ENCODE measurements at regions not wholly inside any gene's neighbourhood (a gene's known extent, or its start where the extent isn't known, plus 50 kb on each side); places are given as distances from the start of the nearest gene placed in this dataset.
"Not testable (repeated sequence)": the region's sequence is repeated elsewhere in the genome, so short reads cannot be mapped to it uniquely, and the experiment has no call there.

DNA sequence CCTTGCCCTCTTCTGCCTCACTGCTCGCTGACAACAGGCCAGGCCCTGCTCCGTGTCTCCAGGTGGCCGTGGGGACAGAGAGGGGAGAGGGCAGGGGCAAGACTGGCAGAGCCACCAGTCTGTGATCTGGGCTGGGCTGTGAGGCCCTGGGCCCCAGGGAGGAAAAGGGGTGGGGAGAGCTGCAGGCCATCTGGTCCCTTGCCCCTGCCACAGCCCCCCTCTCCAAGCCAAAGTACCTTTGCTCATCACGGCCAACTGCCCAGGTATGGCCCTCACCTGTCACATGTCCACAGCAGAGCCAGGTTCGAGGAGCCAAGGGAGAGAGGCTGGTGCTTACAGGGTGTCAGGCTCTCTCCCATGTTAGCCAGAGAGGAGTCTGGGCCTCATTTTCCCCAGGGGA lies 91.4 kb upstream of the LHX1 start:
- no peak for DNase-seq (ENCODE audit: low read depth)

DNA sequence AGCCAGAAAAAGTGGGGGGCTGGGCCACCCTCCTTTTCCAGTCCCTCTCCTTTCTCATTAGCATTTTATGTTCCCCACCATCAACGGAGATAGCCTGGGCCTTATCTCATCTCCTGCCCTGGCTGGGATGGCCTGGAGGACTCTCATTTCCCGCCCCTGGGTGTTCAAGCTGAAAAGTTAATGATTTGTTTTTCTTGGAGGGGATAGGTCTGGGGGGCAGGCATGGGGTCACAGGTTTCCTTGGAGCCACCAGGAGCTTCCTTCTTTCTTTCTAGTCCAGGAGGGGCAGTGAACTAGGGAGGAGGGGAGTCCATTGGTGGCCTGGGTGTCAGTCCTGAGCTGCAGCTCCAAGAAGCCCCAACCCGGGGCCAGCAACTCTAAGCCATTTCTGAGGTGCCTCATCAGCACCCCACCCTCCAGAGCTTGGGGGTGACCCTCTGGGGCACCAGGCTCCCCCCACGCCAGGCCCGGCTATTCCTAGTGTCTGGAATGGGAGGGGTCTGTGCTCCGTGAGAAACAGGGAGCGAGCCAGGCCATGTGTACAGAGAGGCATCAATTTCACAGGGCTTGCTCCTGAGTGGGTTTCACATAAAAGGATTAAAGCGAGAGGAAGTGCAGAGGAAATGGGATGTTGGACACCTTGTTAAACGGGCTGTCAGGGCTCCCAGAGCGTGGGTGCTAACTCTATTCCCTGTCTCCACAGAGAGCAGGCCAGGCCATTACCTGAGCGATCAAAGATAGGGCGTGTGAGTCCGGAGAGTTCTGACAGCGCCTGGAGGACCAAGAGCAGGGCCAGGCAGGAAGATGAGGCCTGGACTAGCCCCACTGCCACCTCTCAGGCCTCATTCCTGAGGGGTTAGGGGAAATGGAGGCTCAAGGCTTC lies 90.6 kb upstream of the LHX1 start:
- no peak for DNase-seq (ENCODE audit: low read depth)

DNA sequence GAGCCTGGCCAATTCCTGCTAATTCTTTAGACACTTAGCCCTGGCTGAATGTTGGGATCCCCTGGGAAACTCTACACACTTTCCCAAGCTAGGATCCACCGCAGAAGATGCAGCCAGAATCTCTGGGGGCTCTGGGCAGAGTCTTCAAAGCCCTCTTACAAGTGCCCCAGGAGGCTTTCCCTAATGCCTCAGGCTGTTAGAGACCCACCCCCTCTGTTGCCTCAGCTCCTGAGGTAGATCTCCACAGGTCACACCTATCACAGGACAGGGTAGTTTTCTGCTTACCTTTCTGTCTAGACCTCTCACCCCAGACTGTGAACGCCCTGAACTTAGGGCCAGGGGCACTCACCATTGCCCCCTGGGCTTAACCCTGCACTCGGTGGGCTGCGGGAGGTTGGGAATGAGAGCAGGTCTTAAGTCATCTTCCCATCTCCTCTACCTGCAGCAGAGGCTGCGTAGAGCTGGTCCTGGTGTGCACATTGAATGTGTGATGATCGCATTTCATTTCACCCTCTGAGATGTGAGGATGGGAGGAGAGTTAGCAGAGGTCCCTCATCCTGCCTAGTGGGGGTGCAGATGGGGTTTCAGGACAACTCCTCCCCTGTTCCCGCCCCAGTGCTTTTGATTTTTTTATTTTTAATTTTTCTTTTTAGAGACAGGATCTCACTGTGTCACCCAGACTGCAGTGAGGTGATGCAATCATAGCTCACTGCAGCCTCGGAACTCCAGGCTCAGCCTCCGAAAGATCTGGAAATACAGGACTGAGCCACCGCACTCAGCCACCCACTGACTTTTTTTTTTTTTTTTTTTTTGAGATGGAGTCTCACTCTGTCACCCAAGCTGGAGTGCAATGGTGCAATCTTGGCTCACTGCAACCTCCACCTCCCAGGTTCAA lies 89.0 kb upstream of the LHX1 start:
- no peak for DNase-seq (ENCODE audit: low read depth)

DNA sequence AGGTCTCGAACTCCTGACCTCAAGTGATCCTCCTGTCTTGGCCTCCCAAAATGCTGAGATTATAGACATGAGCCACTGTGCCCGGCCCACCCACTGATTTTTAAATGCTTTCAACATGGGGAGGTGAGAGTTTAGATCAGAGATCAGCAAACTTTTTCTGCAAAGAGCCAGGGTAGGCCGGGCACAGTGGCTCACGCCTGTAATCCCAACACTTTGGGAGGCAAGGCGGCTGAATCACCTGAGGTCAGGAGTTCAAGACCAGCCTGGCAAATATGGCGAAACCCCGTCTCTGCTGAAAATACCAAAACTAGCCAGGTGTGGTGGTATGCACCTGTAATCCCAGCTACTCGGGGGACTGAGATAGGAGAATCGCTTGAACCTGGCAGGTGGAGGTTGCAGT lies 88.3 kb upstream of the LHX1 start:
- not testable (repeated sequence) for DNase-seq (ENCODE audit: low read depth)

DNA sequence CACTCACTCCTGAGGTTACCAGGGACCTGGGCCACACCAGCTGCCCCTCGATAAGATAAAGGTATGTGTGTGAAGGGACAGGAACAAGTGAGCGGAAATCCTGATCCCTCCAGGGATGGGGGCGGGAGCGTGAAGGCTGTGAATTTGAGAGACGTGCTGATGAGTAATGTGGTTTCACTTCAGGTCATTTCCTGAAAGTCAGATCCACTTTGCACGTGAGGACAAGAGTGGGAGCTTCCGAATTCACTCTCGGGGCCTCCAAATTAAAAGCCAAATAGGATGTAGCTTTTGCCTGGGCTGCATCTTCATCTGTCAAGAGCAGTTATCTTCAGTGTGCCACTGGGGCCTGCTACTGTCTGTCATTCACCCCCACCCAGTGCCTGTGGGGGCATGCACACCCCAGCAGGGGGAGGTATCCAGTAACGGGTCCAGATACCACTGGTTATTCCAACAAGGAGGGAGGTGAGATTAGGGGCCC lies 87.4 kb upstream of the LHX1 start:
- no peak for DNase-seq (ENCODE audit: low read depth)

DNA sequence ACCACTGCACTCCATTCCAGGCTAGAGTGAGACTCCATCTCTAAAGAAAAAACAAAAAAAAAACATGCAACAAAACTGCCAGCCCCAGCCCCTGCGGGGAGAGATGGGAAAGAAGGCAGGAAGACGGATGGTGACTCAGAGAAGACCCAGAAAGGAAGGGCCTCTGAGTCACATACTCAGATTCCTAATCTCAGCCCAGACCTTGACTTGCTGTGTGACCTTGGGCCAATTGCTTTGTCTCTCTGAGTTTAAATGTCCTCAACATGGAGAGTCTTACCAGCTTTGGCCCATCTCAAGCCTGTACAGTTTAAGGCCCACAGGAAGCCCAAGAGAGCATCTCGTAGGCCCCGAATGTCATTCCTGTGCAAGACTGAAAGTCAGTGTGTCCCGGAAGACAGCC lies 86.5 kb upstream of the LHX1 start:
- DNase-seq (ENCODE audit: low read depth), result no peak

DNA sequence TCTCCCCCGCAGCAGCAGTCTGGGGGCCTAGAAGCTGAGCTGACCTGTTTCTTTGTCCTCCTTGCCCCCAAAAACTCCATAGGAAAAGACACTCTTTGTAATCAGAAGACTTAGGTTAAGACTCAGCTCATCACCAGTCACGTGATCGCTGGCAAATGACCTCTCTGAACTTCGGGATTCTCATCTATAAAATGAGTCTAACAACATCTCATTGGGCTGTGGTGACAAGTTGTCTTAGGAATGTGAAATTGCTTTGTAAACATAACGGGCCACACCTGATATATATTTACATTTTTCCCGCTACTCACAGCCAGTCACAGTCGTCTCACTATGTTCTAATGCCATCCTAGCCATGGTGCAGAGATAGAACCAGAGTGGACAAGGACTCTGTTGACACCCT lies 86.0 kb upstream of the LHX1 start:
- DNase-seq (ENCODE audit: low read depth), result no peak

DNA sequence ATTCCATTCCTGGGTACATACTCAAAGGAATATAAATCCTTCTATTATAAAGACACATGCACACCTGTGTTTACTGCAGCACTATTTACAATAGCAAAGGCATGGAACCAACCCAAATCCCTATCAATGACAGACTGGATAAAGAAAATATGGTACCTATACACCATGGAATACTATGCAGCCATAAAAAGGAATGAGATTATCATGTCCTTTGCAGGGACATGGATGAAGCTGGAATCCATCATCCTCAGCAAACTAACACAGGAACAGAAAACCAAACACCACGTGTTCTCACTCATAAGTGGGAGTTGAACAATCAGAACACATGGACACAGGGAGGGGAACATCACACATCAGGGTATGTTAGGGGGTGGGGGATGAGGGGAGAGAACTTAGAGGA lies 84.8 kb upstream of the LHX1 start:
- DNase-seq (ENCODE audit: low read depth), result not testable (repeated sequence)

DNA sequence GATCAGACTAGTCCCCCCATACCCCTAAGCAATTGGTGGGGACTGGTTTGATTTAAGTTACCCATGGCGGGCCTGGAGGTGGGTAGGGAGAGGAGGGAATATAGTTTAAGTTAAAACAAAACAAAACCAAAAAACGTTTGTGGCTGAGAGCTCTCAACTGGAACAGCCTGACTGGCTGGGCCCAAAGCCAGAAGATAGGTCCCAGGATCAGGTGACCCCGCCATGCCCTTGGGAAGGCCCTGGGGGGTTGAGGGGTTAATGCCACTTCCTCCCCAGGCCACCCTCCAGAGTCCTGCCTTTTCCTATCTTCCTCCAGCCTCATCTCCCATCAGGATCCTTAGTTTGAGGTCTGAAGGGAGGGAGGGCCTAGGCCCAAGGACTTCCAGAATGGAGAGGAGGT lies 82.3 kb upstream of the LHX1 start:
- DNase-seq (ENCODE audit: low read depth), result no peak

DNA sequence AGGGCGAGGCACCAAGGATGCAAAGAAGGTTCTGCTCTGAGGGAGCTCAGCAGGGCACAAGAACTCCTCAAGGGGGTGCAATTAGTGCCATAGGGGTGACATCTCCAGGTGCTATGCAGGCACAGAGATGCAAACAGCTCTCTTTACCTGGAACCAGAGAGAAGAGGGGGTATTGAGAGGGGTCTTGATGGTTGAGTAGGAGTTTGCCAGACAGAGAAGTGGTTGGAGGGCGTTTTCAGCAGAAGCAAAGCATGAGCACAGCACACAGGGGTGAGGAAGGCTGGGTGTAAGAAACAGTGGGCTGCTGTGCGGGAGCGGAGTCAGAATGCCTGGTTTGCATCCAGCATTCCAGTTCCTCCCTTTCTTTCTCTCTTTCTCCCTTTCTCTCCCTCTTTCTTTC lies 81.8 kb upstream of the LHX1 start:
- no peak for DNase-seq (ENCODE audit: low read depth)

DNA sequence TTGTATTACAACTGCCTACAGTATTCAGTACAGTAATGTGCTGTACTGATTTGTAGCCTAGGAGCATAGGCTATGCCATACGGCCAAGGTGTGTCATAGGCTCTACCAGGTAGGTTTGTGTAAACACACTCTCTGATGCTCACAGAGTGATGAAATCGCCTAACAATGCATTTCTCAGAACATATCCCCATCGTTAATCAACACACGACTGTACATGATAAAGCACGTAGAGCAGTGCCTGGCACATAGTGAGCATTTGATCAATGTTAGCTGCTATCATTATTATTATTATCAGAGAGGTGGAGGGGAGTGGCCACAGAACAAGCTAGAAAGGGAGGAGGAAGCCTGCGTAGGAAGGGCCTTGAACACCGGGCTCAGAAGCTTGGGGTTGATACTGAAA lies 81.1 kb upstream of the LHX1 start:
- no peak for DNase-seq (ENCODE audit: low read depth)

DNA sequence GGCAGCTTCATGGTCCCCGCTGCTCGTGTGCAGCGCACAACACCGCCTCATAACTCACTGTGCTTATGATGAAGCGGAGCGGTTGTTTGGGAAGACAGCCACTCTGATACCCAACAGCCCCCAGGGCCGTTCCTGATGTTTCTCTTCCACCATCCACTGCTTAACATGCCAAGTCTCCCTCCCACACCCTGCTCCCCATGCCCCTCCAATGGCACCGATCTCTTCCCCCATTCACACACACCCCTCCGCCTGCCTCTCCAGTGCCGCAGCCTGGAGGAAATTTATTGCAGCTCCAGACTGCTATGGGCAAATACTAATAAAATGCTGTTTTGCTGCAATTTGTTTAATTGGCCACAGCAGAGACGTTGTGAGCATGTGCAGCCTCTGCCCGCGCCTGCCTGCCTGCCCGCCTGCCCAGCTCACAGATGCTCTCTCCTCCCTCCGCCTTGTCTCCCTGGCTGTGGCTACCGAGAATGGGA lies 80.3 kb upstream of the LHX1 start:
- DNase-seq (ENCODE audit: low read depth), result no peak

DNA sequence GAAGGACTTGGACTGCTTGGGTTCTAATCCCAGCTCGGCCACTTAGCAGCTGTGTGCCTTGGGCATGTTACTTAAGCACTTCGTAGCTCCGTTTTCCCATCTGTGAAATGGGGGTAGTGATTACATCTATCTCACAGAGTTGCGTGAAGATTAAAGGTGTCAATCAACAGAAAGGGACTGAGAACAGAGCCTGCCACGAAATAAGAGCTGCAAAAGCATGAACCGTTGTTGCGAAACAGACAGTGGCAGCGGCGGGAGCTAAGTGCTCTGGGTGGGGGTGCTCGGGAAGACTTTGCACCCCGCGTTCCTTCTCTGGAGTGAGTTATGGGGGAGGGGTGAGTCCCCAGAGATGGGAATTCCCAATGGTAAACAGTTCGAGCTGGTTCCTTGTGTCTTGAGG lies 79.6 kb upstream of the LHX1 start:
- no peak for DNase-seq (ENCODE audit: low read depth)

DNA sequence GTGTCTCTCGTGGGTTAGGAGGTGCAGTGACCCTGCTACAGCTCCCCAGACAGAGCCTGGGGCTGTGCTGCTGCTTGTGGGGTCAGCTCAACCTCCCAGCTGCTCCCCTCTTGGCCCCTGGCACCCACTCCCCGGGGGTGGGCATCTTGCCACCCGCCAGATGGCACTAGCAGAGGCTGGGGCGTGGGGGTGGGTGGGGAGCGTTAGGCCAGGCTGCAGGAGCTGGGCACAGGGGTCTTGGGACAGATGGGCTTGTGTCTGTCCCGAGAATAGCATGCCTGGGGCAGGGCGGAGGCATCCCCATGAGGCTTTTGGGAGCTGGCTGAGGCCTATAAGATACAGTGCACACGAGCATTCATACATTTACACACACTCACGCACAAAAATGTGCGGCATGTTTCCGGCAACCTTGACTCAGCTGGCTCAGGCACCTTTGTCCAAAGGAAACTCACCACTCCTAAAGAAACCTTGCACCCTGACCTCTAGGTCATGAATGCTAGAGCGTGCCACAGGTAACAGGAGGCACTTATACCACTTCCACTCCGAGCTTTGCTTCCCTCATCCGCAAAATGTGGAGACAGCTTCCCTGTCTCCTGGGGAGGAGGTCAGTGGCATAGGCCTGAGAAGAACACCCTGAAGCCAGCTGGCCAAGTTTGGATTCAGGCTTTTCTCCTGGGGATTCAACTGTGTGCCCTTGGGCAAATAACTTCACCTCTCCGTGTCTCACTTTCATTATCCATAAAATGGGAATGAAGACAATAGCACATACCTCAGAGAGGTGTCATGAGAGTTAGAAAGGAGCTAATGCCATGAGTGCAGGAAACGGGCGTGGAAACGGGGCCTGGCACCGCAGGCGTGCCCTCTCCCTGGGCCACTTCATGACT lies 78.9 kb upstream of the LHX1 start:
- no peak for DNase-seq (ENCODE audit: low read depth)

DNA sequence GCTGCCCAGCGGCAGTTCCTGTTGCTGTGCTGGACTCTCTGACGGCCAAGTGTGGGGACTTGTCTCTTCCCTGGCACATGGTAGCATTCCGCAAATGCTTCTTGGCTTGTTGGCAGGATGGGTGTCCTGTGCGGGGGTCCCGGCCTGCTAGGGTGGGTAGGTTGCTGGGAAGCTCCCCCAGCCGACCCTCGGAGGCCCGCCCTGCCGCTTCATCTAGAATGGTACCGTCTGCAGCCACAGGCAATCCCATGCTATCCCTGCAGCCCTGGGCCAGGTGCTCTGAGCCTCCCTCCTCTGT lies 78.3 kb upstream of the LHX1 start:
- no peak for DNase-seq (ENCODE audit: low read depth)

DNA sequence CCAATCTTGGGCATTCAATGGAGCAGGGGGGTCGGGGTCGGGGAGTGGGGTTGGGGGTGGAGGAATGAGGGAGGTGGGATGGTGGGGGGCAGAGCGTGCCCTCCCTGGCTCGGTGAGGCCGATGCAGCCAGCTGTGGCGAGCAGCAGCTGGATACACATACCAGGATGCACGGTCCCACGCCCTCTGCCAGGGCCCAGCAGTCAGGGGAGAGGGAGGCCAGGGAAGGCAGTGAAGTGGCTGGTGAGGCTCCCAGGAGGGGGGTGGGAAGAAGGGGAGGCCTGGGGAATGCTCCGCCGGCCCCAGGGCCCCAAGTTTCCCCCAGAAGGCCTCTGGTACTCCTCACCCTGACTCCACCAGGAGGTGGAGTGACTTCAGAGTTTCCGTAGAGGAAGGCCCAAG lies 77.6 kb upstream of the LHX1 start:
- DNase-seq (ENCODE audit: low read depth), result no peak

DNA sequence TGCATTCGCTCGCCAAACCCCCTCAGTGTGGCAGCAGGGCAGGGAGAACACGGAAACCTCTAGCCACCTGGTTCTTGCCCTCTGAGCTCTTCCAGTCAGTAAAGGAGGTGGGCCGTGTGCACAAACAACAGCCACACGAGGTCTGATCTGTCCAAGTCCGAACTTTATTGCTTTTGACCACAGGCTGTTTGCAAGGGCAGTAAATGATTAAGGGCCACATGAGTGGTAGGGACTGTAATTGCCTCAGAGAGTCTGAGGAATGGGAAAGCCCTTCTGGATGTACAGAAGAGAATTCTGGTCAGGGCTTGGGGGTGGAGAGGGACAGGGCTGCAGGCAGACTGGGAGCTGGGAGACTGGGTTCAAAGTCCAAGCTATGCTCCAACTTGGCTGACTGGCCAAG lies 75.7 kb upstream of the LHX1 start:
- DNase-seq (ENCODE audit: low read depth), result no peak

DNA sequence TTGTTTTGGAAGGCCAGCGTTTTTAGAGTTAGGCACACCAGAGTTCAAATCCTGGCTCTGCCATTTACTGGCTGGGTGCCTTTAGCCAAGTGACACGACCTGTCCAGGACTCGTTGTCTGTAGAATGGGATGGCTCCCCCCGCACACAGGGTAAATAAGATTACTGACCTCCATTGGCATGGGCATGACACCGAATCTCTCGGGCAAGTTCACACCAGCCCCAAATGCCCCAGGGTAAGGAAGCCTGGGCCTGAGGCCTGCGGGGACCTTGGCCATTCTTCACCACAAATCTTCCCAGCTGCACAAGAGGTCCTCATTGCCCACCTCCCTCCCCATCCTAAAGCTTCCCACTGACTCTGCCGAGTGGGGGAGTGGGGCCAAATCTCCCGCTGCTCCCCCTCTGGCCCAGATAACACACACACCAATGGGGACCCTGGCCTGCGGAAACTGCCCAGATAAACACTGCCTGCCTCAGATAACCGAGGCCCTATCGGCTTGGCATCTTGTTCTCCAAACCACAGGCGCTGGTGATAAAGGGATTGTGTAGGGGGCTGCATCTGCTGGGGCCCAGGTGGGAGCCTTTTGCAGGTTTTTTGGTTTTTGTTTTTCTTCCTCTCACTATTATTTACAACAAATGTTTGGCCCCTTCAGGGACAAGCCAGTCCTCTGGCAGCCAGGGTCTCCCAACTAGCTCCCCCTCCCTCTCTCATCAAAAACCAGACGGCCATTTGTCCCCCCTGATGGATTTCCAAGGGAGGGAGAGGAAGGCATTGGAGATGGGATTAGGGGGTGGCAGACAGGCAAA lies 75.0 kb upstream of the LHX1 start:
- no peak for DNase-seq (ENCODE audit: low read depth)

DNA sequence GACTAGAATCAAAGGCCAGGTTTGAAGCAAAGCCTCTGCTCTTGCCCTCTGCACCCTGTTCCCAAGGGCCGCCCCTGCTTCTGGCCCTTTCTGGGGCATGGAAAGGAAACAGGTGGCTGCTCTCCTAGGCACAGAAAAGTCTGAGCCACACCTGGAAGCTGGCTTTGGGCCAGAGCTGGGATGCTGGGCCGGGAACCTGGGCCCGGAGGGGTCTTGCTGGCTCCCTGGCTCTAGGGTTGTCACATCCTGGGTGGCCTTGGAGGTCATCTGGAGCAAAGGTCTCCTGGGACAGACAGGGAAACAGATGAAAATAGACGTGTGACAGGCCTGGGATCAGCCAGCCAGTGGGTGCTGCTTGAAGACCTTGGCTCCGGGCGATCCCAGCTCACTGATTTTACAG lies 74.1 kb upstream of the LHX1 start:
- no peak for DNase-seq (ENCODE audit: low read depth)

DNA sequence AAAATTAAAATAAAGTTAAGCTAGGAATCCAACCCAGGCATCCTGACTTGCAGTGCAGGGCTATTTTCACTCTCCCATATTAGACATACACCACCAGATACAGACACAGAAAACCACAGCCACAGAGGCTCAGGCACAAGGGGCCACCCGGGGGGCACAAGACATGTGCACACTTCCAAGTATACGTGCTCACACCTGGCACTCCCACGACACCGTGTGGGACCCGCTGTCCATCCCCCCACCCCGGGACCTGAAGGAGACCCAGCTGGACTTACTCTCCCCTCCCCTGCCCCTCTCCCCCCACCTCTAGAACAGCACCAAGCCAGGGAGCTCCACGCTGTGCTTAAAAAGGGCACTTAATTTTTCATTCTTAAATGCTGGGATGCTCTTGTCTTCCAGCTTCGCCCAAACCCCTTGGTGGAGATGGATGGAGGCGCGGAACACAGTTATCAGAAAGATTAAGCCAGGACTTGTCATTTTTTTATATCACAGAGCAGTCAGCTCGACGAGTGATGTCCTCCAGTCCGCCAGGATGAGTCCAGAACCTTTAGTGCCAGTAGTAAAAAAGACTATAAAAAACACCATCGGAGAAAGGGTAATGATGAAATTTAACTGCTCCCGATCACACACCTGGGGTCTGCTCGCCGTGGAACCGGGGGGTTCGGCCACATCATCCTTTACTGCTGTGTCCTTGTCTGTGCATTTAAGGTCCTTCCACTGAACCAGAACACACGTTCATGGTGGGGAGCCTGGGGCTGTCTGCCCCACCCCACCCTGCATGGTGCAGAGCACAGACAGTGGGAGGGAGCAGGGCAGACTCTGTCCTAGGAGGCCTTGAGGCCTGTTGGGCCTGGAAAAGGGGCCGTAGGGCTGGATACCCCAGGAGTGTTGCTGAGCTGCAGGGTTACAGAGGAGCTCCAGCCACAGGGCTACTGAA lies 73.3 kb upstream of the LHX1 start:
- DNase-seq (ENCODE audit: low read depth), result no peak
